ENCODE measurements at regions not wholly inside any gene's neighbourhood (a gene's known extent, or its start where the extent isn't known, plus 50 kb on each side); places are given as distances from the start of the nearest gene placed in this dataset.
"Not testable (repeated sequence)": the region's sequence is repeated elsewhere in the genome, so short reads cannot be mapped to it uniquely, and the experiment has no call there.

GRCh38 chr7:6982375-6982774 is 156.3 kb upstream of the CCZ1B start:
- not testable (repeated sequence) for TF ChIP-seq ZNF274 (IDR thresholded peaks at IDR 0.05; ENCODE audit: low read length); ZNF274 (tag by site-specific recombination; IDR thresholded peaks at IDR 0.05; ENCODE audit: borderline replicate concordance); CTCF (tag by site-specific recombination; IDR thresholded peaks at IDR 0.05); ZBTB26 (tag by site-specific recombination; optimal IDR thresholded peaks at IDR 0.05); ZNF571 (tag by site-specific recombination; IDR thresholded peaks at IDR 0.05)
